Sigmoid colon (tissue), 6 donors: ENCODE measurements at regions not wholly inside any gene's neighbourhood (a gene's known extent, or its start where the extent isn't known, plus 50 kb on each side); places are given as distances from the start of the nearest gene placed in this dataset.

ENCODE experiments used
- DNase-seq: peaks from one replicate; pipeline ENCODE4 v3.0.0-alpha.2; 2019
- H3K27ac ChIP-seq, 4 donors: fragments of 200-600 bp; sonication (generic); one replicate each; pipeline ENCODE4 v1.5.1; 2016 to 2019; ENCODE audit warnings: mild to moderate bottlenecking in 1 of 4
- H3K27me3 ChIP-seq, 3 donors: fragments of 200-600 bp; sonication (generic); one replicate each; pipeline ENCODE4 v1.5.1; 2019; ENCODE audit warnings: mild to moderate bottlenecking in 1 of 3
- H3K36me3 ChIP-seq, 4 donors: fragments of 200-600 bp; sonication (generic); one replicate each; pipeline ENCODE4 v1.5.1; 2016 to 2019
- H3K4me1 ChIP-seq, 4 donors: fragments of 200-600 bp; sonication (generic); one replicate each; pipeline ENCODE4 v1.5.1; 2017 to 2019
- H3K4me3 ChIP-seq, 4 donors: fragments of 200-600 bp; sonication (generic); one replicate each; pipeline ENCODE4 v1.5.1; 2017 to 2019; ENCODE audit warnings: mild to moderate bottlenecking in 2 of 4, moderate library complexity in 1 of 4
- H3K9me3 ChIP-seq, 4 donors: fragments of 200-600 bp in 3 of 4; sonication (generic) in 3 of 4; one replicate each; pipeline versions ENCODE4 v1.5.1 to v1.6.1; 2013 to 2019
- CTCF ChIP-seq, 4 experiments: fragments of 450-650 bp in 3 of 4; fragments of 200-600 bp in 1 of 4; IDR thresholded peaks; one replicate each; pipeline ENCODE4 v1.5.1; 2016 to 2019; ENCODE audit warnings: antibody characterized with exemption in 4 of 4, mild to moderate bottlenecking in 3 of 4, moderate library complexity in 2 of 4
- EP300 ChIP-seq, 4 donors: sonication (generic); formaldehyde crosslinking; IDR thresholded peaks; one replicate each; pipeline ENCODE4 v1.6.1; 2017; ENCODE audit warnings: antibody characterized with exemption in 4 of 4
- POLR2A ChIP-seq, 2 donors: fragments of 450-650 bp; IDR thresholded peaks; one replicate each; pipeline ENCODE4 v1.6.1; 2016; ENCODE audit warnings: antibody characterized with exemption in 2 of 2, mild to moderate bottlenecking in 2 of 2, moderate library complexity in 2 of 2
- POLR2AphosphoS5 ChIP-seq, 4 donors: sonication (generic); formaldehyde crosslinking; IDR thresholded peaks; one replicate each; pipeline ENCODE4 v1.6.1; 2017; ENCODE audit warnings: antibody characterized with exemption in 4 of 4
- WGBS, 2 donors: extraction: QIAGEN DNeasy Blood & Tissue Kit; methylation state at CpG; one replicate each; pipeline ENCODE4 v1.1.7; 2013; 5-methylcytosine and 5-hydroxymethylcytosine counted together
- intact Hi-C: fragments of 100-400 bp; cut with DNase I; formaldehyde crosslinking; loops from one replicate; pipeline ENCODE4 v1.15.1; 2023
- donor health status: healthy with polysubstance abuse.
- donor health status: healthy.

GRCh38 chr7:106775552-106775936 lies 89.5 kb upstream of the PIK3CG start:
- no peak for DNase-seq
- 79 to 81% methylated on average over 4 of the region's 4 CpGs for WGBS, 2 donors

GRCh38 chr7:106775975-106776607 lies 89.0 kb upstream of the PIK3CG start:
- no peak for DNase-seq
- Histone ChIP-seq H3K4me1 (no peaks in the 10 kb centered on the region), H3K4me3 (no peak overlapping the region), H3K27ac (no peak overlapping the region), H3K36me3 (no peaks in the 10 kb centered on the region), H3K27me3 (no peaks in the 10 kb centered on the region), H3K9me3 (no peaks in the 10 kb centered on the region)
- TF ChIP-seq CTCF (IDR thresholded peaks at IDR 0.05) (no peak), POLR2AphosphoS5 (IDR thresholded peaks at IDR 0.05) (no peak)
- intact Hi-C loops, result no loop called here
- 88 to 91% methylated on average over 3 of the region's 3 CpGs for WGBS, 2 donors

More at GRCh38 chr7:106775552-106775936, 89.5 kb upstream of the PIK3CG start:
- Histone ChIP-seq H3K9me3 (no peaks in the 10 kb centered on the region), H3K4me1 (no peaks in the 10 kb centered on the region), H3K27ac (no peak overlapping the region), H3K36me3 (no peaks in the 10 kb centered on the region), H3K27me3 (no peaks in the 10 kb centered on the region), H3K4me3 (no peak overlapping the region)
- intact Hi-C loops, result no loop called here
- TF ChIP-seq CTCF (IDR thresholded peaks at IDR 0.05) (no peak), POLR2AphosphoS5 (IDR thresholded peaks at IDR 0.05) (no peak), EP300 (IDR thresholded peaks at IDR 0.05) (no peak), POLR2A (IDR thresholded peaks at IDR 0.05) (no peak)

GRCh38 chr7:106776618-106777347 lies 88.3 kb upstream of the PIK3CG start:
- H3K9me3 ChIP-seq, result no peaks in the 10 kb centered on the region
- no peaks in the 10 kb centered on the region for H3K36me3 ChIP-seq
- no peak overlapping the region for H3K4me3 ChIP-seq
- no peak for DNase-seq
- 95 to 96% methylated on average over 4 of the region's 4 CpGs for WGBS, 2 donors
- H3K4me1 ChIP-seq, result no peaks in the 10 kb centered on the region
- no peaks in the 10 kb centered on the region for H3K27me3 ChIP-seq
- intact Hi-C loops, result no loop called here
- no peak for TF ChIP-seq EP300 (IDR thresholded peaks at IDR 0.05)
- no peak for TF ChIP-seq POLR2AphosphoS5 (IDR thresholded peaks at IDR 0.05)
- TF ChIP-seq CTCF (IDR thresholded peaks at IDR 0.05), result no peak
- no peak for TF ChIP-seq POLR2A (IDR thresholded peaks at IDR 0.05)
- no peak overlapping the region for H3K27ac ChIP-seq

- H3K4me1 ChIP-seq, result no peaks in the 10 kb centered on the region
- TF ChIP-seq EP300 (IDR thresholded peaks at IDR 0.05), result no peak
- no peak for TF ChIP-seq POLR2A (IDR thresholded peaks at IDR 0.05)
- no peak for TF ChIP-seq CTCF (IDR thresholded peaks at IDR 0.05)
- no peak for TF ChIP-seq POLR2AphosphoS5 (IDR thresholded peaks at IDR 0.05)
- intact Hi-C loops, result no loop called here
- H3K4me3 ChIP-seq, result no peak overlapping the region
- no peak for DNase-seq
- H3K27me3 ChIP-seq, result no peaks in the 10 kb centered on the region
- H3K27ac ChIP-seq, result no peak overlapping the region
- no peaks in the 10 kb centered on the region for H3K36me3 ChIP-seq
- no peaks in the 10 kb centered on the region for H3K9me3 ChIP-seq
- 69 to 89% methylated on average over 7 of the region's 7 CpGs for WGBS, 2 donors
Observed at GRCh38 chr7:106777674-106778299, 87.3 kb upstream of the PIK3CG start.
